Left kidney (tissue), 1 donor: ENCODE measurements at regions not wholly inside any gene's neighbourhood (a gene's known extent, or its start where the extent isn't known, plus 50 kb on each side); places are given as distances from the start of the nearest gene placed in this dataset.

ENCODE experiments used
- DNase-seq: peaks from one replicate; pipeline ENCODE4 v3.0.0-alpha.2; 2013

DNA sequence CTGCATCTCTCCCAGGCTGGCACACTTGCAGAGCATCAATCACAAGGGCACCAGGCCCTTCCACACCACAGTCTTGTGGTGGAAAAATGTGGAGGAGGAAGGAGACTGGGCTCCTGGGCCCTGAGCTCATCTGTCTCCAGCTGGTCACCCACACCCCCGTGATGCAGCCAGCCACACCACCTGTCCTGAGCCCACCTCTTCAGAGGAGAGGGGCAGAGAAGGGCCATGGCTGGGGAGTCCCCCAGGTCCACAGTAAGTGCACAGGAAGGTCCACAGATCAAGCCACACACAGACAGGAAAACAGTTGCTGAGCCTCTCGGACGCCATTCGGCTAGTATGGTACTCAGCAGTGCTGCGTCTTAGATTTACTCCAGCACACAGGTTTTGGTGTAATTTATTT, 203.5 kb upstream of the SALL3 start:
- DNase-seq = no peak

DNA sequence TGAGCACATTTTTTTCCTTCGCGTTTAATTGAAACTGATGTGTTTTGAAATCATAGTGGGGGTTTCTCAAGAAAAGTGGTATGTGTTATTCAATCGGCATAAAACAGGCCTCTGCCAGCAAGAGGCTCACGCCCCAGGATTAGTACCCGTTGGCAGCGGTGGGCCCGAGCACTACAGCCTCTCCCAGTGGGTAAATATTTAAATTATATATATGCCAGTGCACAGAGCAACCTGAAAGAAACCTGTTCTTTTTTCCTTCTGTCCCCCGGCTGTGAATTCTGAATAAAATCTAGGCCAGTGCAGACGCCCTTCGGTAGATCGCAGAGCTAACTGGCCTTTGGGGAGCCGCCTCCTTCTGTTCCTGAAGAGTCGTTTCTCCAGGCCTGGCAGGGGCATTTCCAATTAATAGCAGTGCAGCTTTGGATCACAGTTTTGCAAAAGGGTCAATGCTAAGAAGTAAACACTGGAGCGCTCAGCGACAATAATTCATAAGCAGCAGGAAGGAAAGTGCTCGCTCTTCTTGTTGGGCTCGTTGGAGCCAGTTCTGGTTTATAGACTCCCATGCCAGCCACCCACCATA, 202.8 kb upstream of the SALL3 start:
- no peak for DNase-seq

DNA sequence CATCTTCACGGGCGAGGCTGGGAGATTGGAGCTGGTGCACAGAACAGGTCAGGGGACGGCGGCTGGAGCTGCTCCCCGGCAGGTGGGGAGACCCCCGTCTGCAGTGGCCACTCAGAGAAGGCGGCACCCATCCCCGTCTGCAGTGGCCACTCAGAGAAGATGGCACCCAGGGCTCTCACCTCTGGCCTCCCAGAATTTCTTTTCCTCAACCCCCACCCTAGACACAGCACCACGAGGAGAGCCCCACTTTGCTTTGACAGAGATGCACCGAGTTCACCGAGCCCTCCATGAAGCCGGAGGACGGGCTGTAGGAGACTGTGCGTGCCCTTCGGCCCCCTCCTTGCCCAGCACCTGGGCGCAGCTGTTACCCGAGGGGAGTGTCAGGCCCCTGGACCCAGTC, 201.6 kb upstream of the SALL3 start:
- DNase-seq = no peak

DNA sequence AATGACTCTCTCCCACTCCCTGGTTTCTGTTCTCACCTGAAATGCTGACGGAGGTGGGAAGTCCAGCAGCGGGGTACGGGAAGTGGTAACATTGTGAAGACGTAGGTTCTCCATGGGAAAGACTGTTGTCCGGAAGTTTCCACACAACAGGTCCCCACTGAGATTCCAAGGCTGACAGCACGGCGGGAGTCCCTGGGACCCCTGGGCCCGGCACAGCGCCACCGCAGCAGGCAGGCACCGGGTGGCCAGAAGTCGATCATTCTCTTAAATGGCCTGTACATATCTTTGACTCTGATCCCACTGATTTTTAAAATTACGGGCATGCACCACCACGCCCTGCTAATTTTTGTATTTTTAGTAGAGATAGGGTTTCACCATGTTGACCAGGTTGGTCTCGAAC, 201.0 kb upstream of the SALL3 start:
- no peak for DNase-seq

DNA sequence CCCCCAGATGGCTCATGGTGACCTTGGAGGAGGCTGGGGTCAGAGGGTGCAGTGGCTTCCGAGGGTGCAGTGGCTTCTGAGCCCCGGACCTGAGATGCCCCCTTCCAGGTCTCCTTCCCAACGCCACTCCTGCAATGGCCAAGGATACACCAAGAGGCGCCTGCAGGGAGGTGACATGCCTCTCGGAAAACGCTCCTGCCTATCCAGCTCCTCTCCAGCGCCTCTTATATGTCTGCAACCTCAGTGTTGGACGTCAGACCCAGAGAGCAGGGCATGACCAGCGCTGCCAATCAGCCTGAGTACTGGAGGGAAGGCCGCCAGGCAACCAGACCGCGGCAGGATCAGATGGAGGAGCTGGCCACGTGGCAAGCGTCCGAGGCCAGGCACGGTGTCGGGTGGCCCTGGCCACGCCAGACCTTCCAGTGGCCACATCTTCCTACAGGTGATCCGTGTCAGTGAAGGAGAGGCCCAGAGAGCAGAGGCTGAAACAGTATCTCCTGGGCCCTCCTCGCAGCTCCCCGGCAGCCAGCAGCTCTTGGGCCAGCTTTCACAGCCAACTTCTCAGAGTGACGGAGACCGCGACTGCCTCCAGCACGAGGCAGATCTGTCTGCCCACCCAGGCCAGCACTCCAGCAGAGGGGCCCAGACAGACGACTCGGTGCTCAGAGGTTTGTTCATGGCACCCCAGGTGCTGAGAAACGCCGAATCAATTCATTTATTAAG, 199.5 kb upstream of the SALL3 start:
- no peak for DNase-seq

DNA sequence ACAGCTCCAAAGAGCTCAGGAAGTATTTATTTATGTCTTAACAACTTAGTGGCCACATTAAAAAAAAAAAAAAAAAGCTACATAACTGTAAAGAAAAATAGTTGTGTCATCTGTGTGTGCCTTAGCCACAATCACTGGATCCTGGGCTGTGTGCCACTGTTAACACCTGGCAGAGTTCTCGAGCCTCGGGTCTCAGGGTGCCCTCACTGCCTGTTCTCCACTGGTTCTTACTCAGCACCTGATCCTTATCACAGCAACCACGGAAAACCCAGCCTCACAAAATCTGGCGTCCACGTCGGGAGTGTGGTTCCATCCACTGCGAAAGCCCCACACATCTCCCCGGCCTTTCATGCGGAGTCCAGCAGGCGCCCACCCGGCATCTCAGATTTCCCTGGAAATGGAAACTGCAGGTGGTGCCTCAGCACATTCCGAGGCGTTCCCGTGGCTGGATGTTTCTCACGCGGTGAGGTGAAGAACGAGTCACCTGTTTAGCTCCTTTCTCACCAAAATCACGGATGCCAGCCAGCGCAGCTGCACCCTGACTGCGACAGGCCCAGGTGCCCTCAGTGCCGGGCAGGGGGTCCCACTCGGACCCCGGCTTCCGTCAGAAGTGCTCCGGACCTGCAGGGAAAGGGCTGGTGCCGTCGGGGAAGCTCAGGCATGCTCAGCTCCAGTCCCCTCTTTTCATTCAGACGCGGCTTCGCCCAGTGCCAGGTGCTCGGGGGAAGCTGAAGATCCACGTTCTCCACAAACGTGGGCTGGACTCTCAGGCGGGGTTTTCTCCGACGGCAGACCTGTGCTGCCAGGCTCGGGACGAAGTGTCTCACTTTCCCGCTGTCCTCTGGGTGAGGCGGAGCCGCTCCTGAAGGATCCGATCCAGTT, 198.7 kb upstream of the SALL3 start:
- DNase-seq = no peak

DNA sequence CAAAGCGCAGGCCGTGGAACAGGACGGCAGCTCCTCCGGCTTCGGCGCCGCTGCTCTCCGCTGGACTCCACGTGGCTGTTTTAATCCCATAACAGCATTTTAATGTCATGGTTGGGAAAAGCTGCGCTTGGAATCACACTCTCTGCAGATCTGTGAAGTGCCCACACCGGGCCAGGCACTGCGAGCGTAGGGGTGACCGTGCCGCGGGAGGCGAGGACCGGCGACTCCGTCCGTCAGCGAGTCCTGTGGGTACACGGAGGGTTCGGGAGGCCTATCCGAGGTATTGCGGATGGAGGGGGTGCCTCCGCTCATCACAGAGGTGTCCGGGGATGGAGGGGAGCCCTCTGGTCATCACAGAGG, 198.0 kb upstream of the SALL3 start:
- no peak for DNase-seq

DNA sequence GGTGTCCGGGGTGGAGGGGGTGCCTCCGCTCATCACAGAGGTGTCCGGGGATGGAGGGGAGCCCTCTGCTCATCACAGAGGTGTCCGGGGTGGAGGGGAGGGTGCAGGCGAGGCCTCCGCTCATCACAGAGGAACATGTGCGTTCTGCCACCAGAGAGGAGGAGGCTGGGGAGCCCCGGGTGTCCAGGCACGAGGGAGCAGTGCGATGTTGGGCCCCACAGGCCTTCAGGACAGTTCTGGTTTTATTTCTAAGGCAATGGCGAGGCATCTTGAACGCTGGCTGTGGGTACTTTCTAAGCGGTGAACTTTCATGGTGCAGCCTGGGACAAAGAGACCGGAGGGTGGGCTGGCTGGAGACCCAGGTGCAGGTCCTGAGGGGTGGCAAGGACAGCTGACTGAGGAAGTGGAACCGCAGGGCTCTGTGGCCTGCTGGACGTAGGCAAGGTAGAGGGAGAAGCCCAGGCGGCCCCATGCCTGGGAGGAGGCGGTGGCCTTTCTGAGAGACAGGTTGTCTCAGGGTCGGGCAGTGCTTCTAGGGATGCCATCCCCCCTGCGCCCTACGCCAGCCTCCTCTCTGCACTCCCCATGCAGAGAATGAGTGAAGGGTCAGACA, 196.6 kb upstream of the SALL3 start:
- DNase-seq = no peak

DNA sequence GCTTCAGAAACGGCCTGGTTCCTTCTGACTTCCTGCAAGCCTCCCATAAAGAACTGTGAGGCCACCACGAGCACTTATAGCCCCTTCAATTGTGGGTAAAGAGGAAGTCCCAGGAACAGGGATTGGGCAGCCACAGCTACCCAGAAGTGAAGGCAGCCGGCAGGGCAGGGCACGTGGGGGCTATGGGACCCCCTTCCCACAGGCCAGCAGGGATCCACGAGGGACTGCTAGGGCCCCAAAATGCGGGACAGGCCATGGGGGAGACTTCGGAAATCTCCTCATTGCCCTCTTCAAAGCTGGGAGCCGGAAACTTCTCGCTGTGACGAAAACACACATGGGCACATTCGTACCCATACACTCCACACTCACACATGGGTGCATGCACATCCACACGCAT, 196.1 kb upstream of the SALL3 start:
- DNase-seq = no peak

DNA sequence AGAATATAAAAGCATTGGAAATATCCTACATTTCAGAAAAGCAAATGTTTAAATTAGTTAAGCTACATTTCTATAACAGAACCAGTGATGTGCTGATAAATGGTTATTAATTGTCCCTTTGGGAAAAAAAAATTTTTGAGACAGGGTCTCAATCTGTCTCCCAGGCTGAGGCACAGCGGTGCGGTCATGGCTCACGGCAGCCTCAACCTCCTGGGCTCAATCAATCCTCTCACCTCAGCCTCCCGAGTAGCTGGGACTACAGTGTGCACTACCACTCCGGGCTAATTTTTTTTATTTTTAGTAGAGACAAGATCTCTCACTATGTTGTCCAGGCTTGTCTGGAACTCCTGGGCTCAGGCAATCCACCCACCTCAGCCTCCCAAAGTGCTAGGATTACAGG, 194.8 kb upstream of the SALL3 start:
- no peak for DNase-seq

DNA sequence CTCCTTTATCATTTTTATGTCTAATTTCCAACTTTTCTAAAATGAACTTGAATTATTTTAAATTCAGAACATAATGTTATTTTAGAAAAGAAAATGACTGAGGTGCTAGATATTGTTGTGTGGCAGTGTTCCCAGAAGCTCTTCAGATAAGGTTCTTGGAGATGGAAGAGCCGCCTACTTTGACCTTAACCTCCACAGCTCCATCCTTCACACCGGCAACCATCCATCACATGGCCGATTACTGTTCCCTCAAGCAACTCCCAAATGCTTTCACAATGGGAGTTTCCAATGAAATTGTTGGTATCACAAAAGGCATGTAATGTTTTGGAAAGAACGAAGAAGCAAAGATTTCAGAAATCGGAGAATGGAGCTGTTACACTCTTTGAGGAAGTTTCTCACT, 193.9 kb upstream of the SALL3 start:
- no peak for DNase-seq

DNA sequence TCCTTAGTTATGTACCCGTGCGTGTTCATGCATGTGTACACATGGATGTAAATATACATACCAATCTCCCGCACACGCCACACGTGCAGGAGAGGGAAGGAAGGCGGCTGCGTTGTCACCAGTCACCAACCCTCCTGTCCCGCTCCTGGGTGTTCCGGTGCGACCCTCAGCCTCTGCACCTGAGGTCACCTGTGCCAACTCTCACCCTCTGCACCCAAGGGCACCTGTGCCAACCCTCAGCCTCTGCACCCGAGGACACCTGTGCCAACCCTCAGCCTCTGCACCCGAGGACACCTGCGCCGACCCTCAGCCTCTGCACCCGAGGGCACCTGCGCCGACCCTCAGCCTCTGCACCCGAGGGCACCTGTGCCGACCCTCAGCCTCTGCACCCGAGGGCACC, 192.8 kb upstream of the SALL3 start:
- no peak for DNase-seq

DNA sequence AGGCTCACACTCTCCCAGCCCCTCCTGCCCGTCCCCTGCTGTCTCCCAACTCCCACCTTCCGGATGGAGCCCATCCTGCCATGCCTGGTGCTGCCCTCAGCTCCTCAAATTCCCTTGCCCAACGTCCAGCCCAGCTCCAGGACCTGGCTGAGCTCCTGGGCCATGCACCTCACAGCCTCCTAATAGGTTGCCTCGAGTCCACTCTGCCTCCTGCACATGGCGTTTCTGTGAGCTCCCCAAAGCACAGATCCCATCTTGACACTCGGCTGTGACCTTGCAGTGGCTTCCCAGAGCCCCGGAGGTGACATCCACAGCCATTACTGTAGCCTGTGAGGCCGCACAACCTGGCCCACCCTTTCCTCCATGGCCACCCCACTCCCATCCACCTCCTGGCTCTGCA, 191.9 kb upstream of the SALL3 start:
- DNase-seq = no peak

DNA sequence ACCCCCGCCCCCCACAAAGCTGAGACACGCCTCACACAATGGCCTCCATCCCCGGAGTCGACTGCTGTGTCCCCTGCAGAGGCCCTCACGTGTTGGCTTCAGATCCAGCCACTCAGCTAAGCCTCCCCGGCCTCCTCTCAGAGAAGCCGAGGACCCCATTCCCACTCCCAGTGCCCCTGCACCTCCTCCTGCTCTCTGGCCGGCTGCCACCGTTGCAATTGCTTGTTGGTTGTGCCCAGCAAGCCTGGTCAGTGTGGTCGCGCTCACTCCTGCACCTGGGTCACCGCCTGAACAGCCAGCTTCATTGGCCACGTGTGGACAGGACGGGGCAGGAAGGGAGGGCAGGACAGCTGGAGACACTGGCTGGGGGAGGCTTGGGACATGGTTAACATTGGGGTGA, 191.5 kb upstream of the SALL3 start:
- no peak for DNase-seq

DNA sequence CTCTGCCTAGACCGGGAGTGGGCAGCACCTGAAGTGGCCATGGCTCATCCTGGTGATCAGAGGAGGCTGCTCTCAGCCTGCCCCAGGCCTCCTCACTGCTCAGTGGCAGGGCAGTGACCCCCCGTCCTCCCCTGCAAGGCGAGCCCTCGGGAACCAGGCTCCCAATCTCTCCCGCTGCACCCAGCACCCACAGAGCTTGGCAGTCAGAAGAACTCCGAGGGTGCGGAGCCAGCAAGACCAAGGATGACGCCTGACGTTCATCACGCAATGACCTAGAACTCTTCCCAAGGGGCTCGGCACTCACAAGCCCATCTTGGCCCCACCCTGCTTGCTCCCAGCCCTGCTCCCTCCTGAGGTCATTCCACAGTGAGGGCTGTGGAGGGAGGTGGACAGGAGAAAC, 189.8 kb upstream of the SALL3 start:
- DNase-seq = no peak

DNA sequence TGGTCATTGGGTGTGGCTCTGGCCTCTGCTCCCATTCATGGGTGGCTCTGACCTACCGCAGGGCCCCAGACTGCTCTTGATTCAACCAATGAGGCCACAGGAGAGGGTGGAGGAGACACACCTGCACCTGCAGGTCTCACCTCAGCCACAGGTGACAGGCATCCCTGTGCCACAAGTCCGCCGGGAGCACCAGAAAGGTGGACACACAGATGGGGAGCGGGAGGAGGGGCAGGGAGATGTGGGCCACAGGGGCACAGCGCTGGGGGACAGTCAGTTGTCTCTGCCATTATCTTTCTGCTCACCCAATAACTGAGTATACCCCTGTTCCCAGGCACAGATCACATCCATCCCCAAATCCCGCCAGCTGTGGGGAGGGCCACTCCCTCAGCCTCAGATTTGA, 189.1 kb upstream of the SALL3 start:
- no peak for DNase-seq

DNA sequence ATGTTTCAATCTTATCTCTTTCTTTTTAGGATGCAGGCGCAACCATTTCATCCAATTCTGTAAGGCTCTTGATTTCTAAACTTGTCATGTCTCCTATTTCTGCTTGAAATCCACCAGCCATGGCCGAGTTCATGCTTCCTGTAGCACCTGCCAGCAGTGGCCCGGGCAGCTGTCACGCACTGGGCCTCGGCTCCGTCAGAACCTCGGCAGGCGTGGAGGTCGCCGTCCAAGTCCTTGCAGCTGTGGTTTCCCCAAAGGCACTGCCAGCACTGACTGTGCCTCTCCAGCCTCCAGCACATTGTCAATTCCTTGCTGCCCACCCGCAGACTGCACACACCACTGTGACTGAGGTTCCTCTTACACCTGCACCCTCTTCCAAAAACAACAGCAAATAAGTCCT, 188.7 kb upstream of the SALL3 start:
- DNase-seq = no peak

DNA sequence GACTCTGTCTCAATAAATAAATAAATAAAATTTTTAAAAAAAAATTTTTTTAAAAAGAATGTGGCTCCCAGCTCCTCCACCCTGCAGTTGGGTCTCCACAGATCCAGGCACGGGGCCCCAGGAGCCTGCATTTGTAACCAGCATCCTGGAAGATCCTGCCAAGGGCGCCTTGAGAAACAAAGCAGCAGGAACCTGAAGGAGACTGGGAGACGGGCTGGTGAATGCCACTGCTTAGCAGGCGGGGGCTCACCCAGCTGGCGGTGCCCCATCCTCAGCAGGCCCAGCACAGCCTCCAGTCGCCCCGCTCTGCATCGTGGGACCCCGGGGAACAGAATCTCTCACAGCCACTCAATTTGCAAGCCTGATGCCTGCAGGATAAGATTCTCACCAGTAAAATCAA, 187.5 kb upstream of the SALL3 start:
- DNase-seq = no peak

DNA sequence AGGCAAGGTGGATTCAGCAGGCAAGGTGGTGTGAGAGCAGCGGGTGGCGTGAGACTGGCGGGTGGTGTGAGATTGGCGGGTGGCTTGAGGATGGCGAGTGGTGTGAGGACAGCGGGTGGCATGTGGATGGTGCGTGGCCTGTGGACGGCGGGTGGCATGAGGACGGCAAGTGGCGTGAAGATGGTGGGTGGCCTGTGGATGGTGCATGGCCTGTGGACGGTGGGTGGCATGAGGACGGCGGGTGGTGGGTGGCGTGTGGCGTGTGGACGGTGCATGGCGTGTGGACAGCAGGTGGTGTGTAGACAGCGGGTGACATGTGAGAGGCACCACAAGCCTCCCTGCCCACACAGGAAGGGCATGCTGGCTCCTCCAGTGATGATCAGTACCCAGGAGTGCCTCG, 186.9 kb upstream of the SALL3 start:
- DNase-seq = no peak

DNA sequence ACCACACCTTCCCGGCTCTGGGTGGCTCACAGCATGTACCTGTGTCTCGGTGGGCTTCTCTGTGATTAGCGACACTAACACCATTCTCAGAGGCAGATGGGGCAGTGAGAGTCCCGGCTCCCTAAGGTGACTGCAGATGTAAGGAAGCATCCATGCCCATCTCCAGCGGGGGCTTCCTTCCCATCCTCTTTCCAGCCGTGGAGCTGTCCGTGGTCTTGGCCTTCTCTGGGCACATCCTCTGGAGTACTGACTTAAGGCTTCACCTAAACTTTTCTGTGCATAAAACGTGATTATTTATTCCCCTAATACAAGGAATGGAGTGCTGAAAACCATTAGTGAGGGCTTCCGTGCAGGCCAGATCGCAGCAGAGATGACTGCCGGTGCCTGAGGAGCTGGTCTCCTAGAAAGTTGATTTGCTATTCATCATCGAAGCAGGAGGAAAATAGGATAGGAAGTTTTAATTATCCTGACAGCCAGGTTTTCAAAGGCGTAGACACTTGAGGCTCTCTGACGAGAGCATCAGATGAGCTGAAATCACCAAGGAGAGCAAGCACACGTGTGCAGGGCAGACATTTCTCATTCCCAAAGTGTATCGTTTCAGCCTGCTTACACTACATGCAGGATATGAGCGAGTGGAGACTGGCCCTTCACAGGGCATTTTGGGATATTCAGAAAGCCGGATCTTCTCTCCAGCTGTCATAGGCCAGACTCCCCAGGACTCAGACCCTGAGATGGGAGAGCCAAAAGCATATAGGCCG, 186.1 kb upstream of the SALL3 start:
- no peak for DNase-seq

DNA sequence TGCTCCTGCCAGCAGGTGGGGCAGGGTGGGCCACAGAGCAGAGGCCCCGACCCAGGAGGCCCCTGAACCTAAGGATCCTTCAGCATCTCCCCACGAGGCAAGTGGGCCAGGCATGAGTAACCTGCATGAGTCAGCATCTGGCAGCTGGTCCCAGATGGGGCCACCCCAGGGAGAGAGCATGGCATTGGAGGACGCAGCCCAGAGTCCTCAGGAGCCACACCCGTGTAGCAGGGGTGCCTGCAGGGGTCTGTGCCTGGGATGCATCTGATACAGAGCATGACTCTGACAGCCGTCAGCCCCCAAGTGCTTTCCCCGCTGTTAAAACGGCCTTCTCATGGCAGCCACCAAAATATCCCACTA, 185.6 kb upstream of the SALL3 start:
- DNase-seq = no peak

DNA sequence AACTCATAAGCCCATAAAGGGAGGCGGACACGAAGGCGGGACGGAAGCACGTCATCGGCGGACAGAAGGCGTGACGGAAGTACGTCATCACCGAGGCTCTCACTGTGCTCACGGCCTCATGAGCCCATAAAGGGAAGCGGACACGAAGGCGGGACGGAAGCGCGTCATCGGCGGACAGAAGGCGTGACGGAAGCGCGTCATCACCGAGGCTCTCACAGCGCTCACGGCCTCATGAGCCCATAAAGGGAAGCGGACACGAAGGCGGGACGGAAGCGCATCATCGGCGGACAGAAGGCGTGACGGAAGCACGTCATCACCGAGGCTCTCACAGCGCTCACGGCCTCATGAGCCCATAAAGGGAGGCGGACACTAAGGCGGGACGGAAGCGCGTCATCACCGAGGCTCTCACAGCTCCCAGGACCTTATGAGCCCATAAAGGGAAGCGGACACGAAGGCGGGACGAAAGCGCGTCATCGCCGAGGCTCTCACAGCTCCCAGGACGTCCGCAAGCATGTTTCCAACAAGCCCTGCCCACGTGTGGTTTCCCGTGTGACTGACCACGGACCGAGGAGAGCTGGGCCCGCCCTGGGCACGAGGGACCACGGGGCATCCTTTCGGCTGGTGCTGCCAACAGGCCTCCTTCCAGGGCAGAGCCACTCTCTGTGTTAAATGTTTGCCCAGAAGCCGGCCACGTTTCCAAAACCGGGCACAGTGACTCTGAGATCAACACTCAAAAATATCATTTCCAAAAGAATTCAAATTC, 182.7 kb upstream of the SALL3 start:
- no peak for DNase-seq
